IMR-90 (cell line): ENCODE measurements at regions not wholly inside any gene's neighbourhood (a gene's known extent, or its start where the extent isn't known, plus 50 kb on each side); places are given as distances from the start of the nearest gene placed in this dataset.

Experiments used
- ATAC-seq: fragments of 200-7000 bp; cut with Tn5 transposase; 2 replicates; pipeline ENCODE4 v1.9.1; 2020; ENCODE audit warnings: low read depth, mild to moderate bottlenecking, moderate library complexity
- BruUV-seq: library from RNA; stranded (reverse); fragments of 400-500 nt; replicated peaks from 2 replicates; lab custom pipeline; 2021; lab: Mats Ljungman, UMichigan
- CTCF ChIA-PET: fragments of 300-600 bp; formaldehyde crosslinking; extraction: SDS; loops from one replicate; lab custom pipeline; 2021; ENCODE audit warnings: antibody characterized with exemption; lab: Yijun Ruan, JAX
- POLR2A ChIA-PET: fragments of 300-600 bp; sonication (Branson Sonifier 250); formaldehyde crosslinking; loops from one replicate; lab custom pipeline; 2022; ENCODE audit warnings: antibody characterized with exemption; ENCODE audit not compliant: unreplicated experiment; lab: Charles Lee
- DNase-seq: peaks from one replicate; pipeline ENCODE4 v3.0.0; 2013
- H2AFZ ChIP-seq: replicated peaks from 2 replicates; pipeline ENCODE3; 2013; ENCODE audit warnings: low read length, mild to moderate bottlenecking; ENCODE audit not compliant: poor library complexity
- H2AK5ac ChIP-seq: 2 replicates; pipeline ENCODE4 v1.6.1; 2013; ENCODE audit warnings: low read depth, low read length, inconsistent platforms
- H2AK9ac ChIP-seq: replicated peaks from 2 replicates; pipeline ENCODE3; 2013; ENCODE audit warnings: mild to moderate bottlenecking, low read depth, low read length, moderate library complexity; ENCODE audit not compliant: poor library complexity
- H2BK120ac ChIP-seq: 2 replicates; pipeline ENCODE4 v1.6.1; 2013; ENCODE audit warnings: low read depth, low read length, inconsistent platforms
- H2BK15ac ChIP-seq: 3 replicates; pipeline ENCODE4 v1.6.1; 2013; ENCODE audit warnings: low read depth, low read length, inconsistent platforms
- H2BK20ac ChIP-seq: 2 replicates; pipeline ENCODE4 v1.6.1; 2013; ENCODE audit warnings: low read depth, mild to moderate bottlenecking, inconsistent platforms, low read length, moderate library complexity
- H2BK5ac ChIP-seq: 2 replicates; pipeline ENCODE4 v1.6.1; 2013; ENCODE audit warnings: mild to moderate bottlenecking, low read depth, low read length, inconsistent platforms; ENCODE audit not compliant: poor library complexity, severe bottlenecking
- H3K14ac ChIP-seq: replicated peaks from 2 replicates; pipeline ENCODE4 v1.6.1; 2013; ENCODE audit warnings: low read depth, low read length, inconsistent platforms
- H3K18ac ChIP-seq: 2 replicates; pipeline ENCODE4 v1.6.1; 2013; ENCODE audit warnings: low read depth, low read length, control low read depth
- H3K23ac ChIP-seq: 2 replicates; pipeline ENCODE4 v1.6.1; 2013; ENCODE audit warnings: low read depth, low read length, inconsistent platforms
- H3K27ac ChIP-seq: 2 replicates; pipeline ENCODE4 v1.5.1; 2013; ENCODE audit warnings: mild to moderate bottlenecking, control low read depth, low read length; ENCODE audit not compliant: insufficient read depth
- H3K27me3 ChIP-seq: 2 replicates; pipeline ENCODE4 v1.6.1; 2013; ENCODE audit warnings: low read length; ENCODE audit not compliant: control insufficient read depth, insufficient read depth
- H3K36me3 ChIP-seq: 2 replicates; pipeline ENCODE4 v1.6.1; 2013; ENCODE audit warnings: low read length, mixed read lengths; ENCODE audit not compliant: control insufficient read depth, insufficient read depth
- H3K4ac ChIP-seq: 2 replicates; pipeline ENCODE4 v1.6.1; 2013; ENCODE audit warnings: low read depth, low read length, inconsistent platforms
- H3K4me1 ChIP-seq: 2 replicates; pipeline ENCODE4 v1.6.1; 2013; ENCODE audit warnings: low read length, mixed read lengths; ENCODE audit not compliant: control insufficient read depth, insufficient read depth
- H3K4me2 ChIP-seq: 2 replicates; pipeline ENCODE4 v1.6.1; 2013; ENCODE audit warnings: low read depth, mild to moderate bottlenecking, control low read depth, low read length, moderate library complexity
- H3K4me3 ChIP-seq: 2 replicates; pipeline ENCODE4 v1.5.1; 2013; ENCODE audit warnings: low read depth, mild to moderate bottlenecking, control low read depth, low read length, moderate library complexity; ENCODE audit not compliant: insufficient read depth
- H3K56ac ChIP-seq: 2 replicates; pipeline ENCODE4 v1.6.1; 2013; ENCODE audit warnings: low read length, inconsistent platforms; ENCODE audit not compliant: insufficient read depth; ENCODE audit errors: extremely low read depth
- H3K79me1 ChIP-seq, 2 experiments: 2 replicates each; pipeline ENCODE4 v1.6.1; 2013; ENCODE audit warnings: low read length in 2 of 2, inconsistent platforms in 1 of 2, low read depth in 1 of 2
- H3K9ac ChIP-seq: 2 replicates; pipeline ENCODE4 v1.6.1; 2013; ENCODE audit warnings: low read depth, low read length, control low read depth
- H3K9me1 ChIP-seq: 2 replicates; pipeline ENCODE4 v1.6.1; 2013; ENCODE audit warnings: low read length, inconsistent platforms; ENCODE audit not compliant: insufficient read depth
- H3K9me3 ChIP-seq: 2 replicates; pipeline ENCODE4 v1.6.1; 2013; ENCODE audit warnings: low read length; ENCODE audit not compliant: control insufficient read depth, insufficient read depth
- H4K20me1 ChIP-seq: 2 replicates; pipeline ENCODE4 v1.6.1; 2013; ENCODE audit warnings: low read length, inconsistent platforms; ENCODE audit not compliant: insufficient read depth
- H4K5ac ChIP-seq: 2 replicates; pipeline ENCODE4 v1.6.1; 2013; ENCODE audit warnings: mild to moderate bottlenecking, low read depth, low read length, control low read depth
- H4K8ac ChIP-seq, 2 experiments: 2 replicates each; pipeline ENCODE4 v1.6.1; 2013; ENCODE audit warnings: low read depth in 2 of 2, low read length in 2 of 2, control low read depth in 1 of 2, inconsistent platforms in 1 of 2
- H4K91ac ChIP-seq: 2 replicates; pipeline ENCODE4 v1.6.1; 2013; ENCODE audit warnings: low read depth, low read length, inconsistent platforms; ENCODE audit not compliant: insufficient read depth
- CHD1 ChIP-seq: IDR thresholded peaks from 2 replicates; pipeline ENCODE4 v1.6.1; 2012; ENCODE audit warnings: low read depth, low read length, improper control_type of control experiment
- CTCF ChIP-seq: conservative IDR thresholded peaks from 2 replicates; pipeline ENCODE4 v1.5.1; 2012; ENCODE audit warnings: mild to moderate bottlenecking, low read depth, low read length, improper control_type of control experiment
- MAFK ChIP-seq: IDR thresholded peaks from 2 replicates; pipeline ENCODE4 v1.6.1; 2012; ENCODE audit warnings: low read depth, low read length, improper control_type of control experiment
- POLR2A ChIP-seq: IDR thresholded peaks from 2 replicates; pipeline ENCODE4 v1.6.1; 2012; ENCODE audit warnings: mild to moderate bottlenecking, low read depth, low read length
- SMC3 ChIP-seq: fragments of 150-350 bp; IDR thresholded peaks from 2 replicates; pipeline ENCODE4 v1.6.1; 2016; ENCODE audit warnings: low read depth, mild to moderate bottlenecking, antibody characterized with exemption, low read length, moderate library complexity
- WGBS, 2 experiments: methylation state at CpG; one replicate each; pipeline versions ENCODE4 v1.1.5 to v1.1.7; 2013; ENCODE audit warnings: missing lambda C conversion rate in 2 of 2; ENCODE audit not compliant: insufficient read length in 1 of 2; ENCODE audit errors: extremely low coverage in 2 of 2; 5-methylcytosine and 5-hydroxymethylcytosine counted together
- dilution Hi-C: fragments of 300-500 bp; cut with HindIII; formaldehyde crosslinking; loops from one replicate; pipeline ENCODE4 v1.14.3; 2018; ENCODE audit warnings: low sequenced_read_pairs; ENCODE audit not compliant: unreplicated experiment
- in situ Hi-C: fragments of 300-500 bp; cut with MboI; formaldehyde crosslinking; loops from 3 replicates; pipeline ENCODE4 v1.14.3; 2019; ENCODE audit warnings: low sequenced_read_pairs, inconsistent platforms, mixed read lengths
- intact Hi-C: fragments of 100-400 bp; cut with micrococcal nuclease; formaldehyde crosslinking; loops from 2 replicates; pipeline ENCODE4 v1.10.0; 2022

DNA sequence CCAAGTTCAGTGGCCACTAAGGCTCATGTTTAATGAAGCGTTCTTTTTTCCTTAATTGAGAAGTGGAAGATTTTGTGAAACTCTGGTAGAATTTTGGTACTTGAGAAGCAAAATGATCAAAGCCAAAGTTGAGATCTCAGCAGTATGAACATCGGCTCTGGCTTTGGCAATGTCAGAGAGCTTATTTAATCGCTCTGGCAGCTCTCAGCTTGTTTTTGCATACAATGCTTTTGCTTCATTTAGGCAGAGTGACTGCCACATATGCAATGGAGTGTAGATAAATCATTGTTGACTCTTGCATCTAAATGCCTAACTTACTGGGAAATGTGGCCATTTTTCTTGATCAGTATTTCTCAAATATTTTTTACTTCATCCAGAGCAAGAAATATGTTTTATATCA, 135.7 kb downstream of the AASDH start:
- no CpG with 5 or more reads among the region's 3 CpGs for WGBS, 2 experiments
- Histone ChIP-seq H2AK5ac (no peak overlapping the region), H3K9me1 (no peaks in the 10 kb centered on the region), H3K4me3 (no peak overlapping the region), H2AK9ac (no peak overlapping the region), H3K36me3 (no peaks in the 10 kb centered on the region), H3K9ac (no peak overlapping the region), H3K14ac (no peak overlapping the region), H3K9me3 (no peaks in the 10 kb centered on the region), H3K56ac (no peak overlapping the region), H2BK20ac (no peak overlapping the region), H3K23ac (no peak overlapping the region), H2BK15ac (no peak overlapping the region), H4K5ac (no peak overlapping the region), H3K18ac (no peak overlapping the region), H4K91ac (no peak overlapping the region), H4K20me1 (no peaks in the 10 kb centered on the region), H2BK120ac (no peak overlapping the region), H4K8ac (no peak overlapping the region), H3K27me3 (no peaks in the 10 kb centered on the region), H3K4ac (no peak overlapping the region), H3K4me1 (no peaks in the 10 kb centered on the region), H2BK5ac (no peak overlapping the region), H2AFZ (no peak overlapping the region), H3K79me1 (no peaks in the 10 kb centered on the region), H3K27ac (no peak overlapping the region), H3K4me2 (no peak overlapping the region)
- no peak for TF ChIP-seq MAFK
- no peak for TF ChIP-seq POLR2A
- no peak for TF ChIP-seq CHD1
- no peak for TF ChIP-seq CTCF
- TF ChIP-seq SMC3: no peak
- ATAC-seq (no peak), DNase-seq (no peak)
- intact Hi-C loops: no loop called here
- dilution Hi-C loops: no loop called here
- in situ Hi-C loops: no loop called here
- no TSS peak for BruUV-seq
- CTCF ChIA-PET: no interaction called here
- POLR2A ChIA-PET: no interaction called here
